Natural killer cell (primary cell): ENCODE measurements at regions not wholly inside any gene's neighbourhood (a gene's known extent, or its start where the extent isn't known, plus 50 kb on each side); places are given as distances from the start of the nearest gene placed in this dataset.

Experiments used
- ATAC-seq, 3 donors: fragments of 150-1000 bp in 2 of 3; fragments of 200-7000 bp in 1 of 3; cut with Tn5 transposase; 1 replicate in 1 of 3; 2 replicates in 2 of 3; pipeline ENCODE4 v1.10.0; 2021; ENCODE audit warnings: mild to moderate bottlenecking in 2 of 3, moderate library complexity in 2 of 3
- DNase-seq, 2 donors: peaks; one replicate each; pipeline versions ENCODE4 v3.0.0 to v3.0.0-alpha.2; 2013 to 2021; ENCODE audit warnings: mixed read lengths in 1 of 2
- H3K27ac ChIP-seq: one replicate; pipeline ENCODE4 v1.5.1; 2013; ENCODE audit warnings: mild to moderate bottlenecking, low read length
- H3K27me3 ChIP-seq: one replicate; pipeline ENCODE4 v1.6.1; 2013; ENCODE audit warnings: low read length; ENCODE audit not compliant: control insufficient read depth, insufficient read depth
- H3K36me3 ChIP-seq: one replicate; pipeline ENCODE4 v1.6.1; 2013; ENCODE audit warnings: low read length; ENCODE audit not compliant: control insufficient read depth, insufficient read depth
- H3K4me1 ChIP-seq: one replicate; pipeline ENCODE4 v1.6.1; 2013; ENCODE audit warnings: low read length; ENCODE audit not compliant: control insufficient read depth, insufficient read depth
- H3K4me3 ChIP-seq: one replicate; pipeline ENCODE4 v1.5.1; 2013; ENCODE audit warnings: low read length
- H3K9me3 ChIP-seq: one replicate; pipeline ENCODE4 v1.6.1; 2013; ENCODE audit warnings: low read length; ENCODE audit not compliant: control insufficient read depth, insufficient read depth
- H3K27ac Mint-ChIP-seq, 2 donors: one replicate each; pipeline ENCODE4 v1.8.0; 2022; ENCODE audit warnings: mild to moderate bottlenecking in 2 of 2, mixed read lengths in 2 of 2, moderate library complexity in 1 of 2
- H3K27me3 Mint-ChIP-seq, 2 donors: one replicate each; pipeline ENCODE4 v1.8.0; 2022; ENCODE audit warnings: low read depth in 2 of 2, mixed read lengths in 2 of 2
- H3K36me3 Mint-ChIP-seq: one replicate; pipeline ENCODE4 v1.8.0; 2022; ENCODE audit warnings: mixed read lengths
- H3K4me1 Mint-ChIP-seq, 2 donors: one replicate each; pipeline ENCODE4 v1.8.0; 2022; ENCODE audit warnings: mixed read lengths in 2 of 2
- H3K4me3 Mint-ChIP-seq: one replicate; pipeline ENCODE4 v1.8.0; 2022; ENCODE audit warnings: mild to moderate bottlenecking, moderate library complexity, mixed read lengths
- H3K9me3 Mint-ChIP-seq, 2 donors: one replicate each; pipeline ENCODE4 v1.8.0; 2022; ENCODE audit warnings: mixed read lengths in 2 of 2
- CTCF ChIP-seq: fragments of 200-600 bp; IDR thresholded peaks from one replicate; pipeline ENCODE4 v1.8.0; 2022; ENCODE audit warnings: antibody characterized with exemption
- WGBS: methylation state at CpG from one replicate; pipeline ENCODE4 v1.1.7; 2013; ENCODE audit warnings: missing lambda C conversion rate; ENCODE audit not compliant: insufficient coverage; 5-methylcytosine and 5-hydroxymethylcytosine counted together
- intact Hi-C: fragments of 100-400 bp; cut with micrococcal nuclease; formaldehyde crosslinking; loops from one replicate; pipeline ENCODE4 v1.14.2; 2022

GRCh38 chr7:18320422-18320821 lies 175.1 kb upstream of the HDAC9 start:
- H3K9me3 ChIP-seq: no peaks in the 10 kb centered on the region
- peak overlapping the region; percentile 13 to 42 for H3K27ac Mint-ChIP-seq

GRCh38 chr7:18320971-18321567 lies 174.5 kb upstream of the HDAC9 start:
- H3K4me3 ChIP-seq: no peak overlapping the region
- ATAC-seq: peak; percentile 63 to 84 (median 82)
- no CpG with 5 or more reads among the region's 2 CpGs for WGBS
- H3K4me1 Mint-ChIP-seq: peaks cover 36 to 61% of the 10 kb centered on the region in 2 donors
- TF ChIP-seq CTCF: peak; percentile 73
- no peak overlapping the region for H3K27ac Mint-ChIP-seq
- H3K27ac ChIP-seq: no peak overlapping the region
- H3K4me1 ChIP-seq: peaks cover 2% of the 10 kb centered on the region
- no peaks in the 10 kb centered on the region for H3K36me3 ChIP-seq
- H3K27me3 ChIP-seq: no peaks in the 10 kb centered on the region
- peak in 1 of 2 donors; percentile 59 for DNase-seq
- H3K9me3 Mint-ChIP-seq: no peaks in the 10 kb centered on the region
- no peak overlapping the region for H3K4me3 Mint-ChIP-seq
- H3K36me3 Mint-ChIP-seq: no peaks in the 10 kb centered on the region
- no peaks in the 10 kb centered on the region for H3K9me3 ChIP-seq
- no peaks in the 10 kb centered on the region for H3K27me3 Mint-ChIP-seq
- intact Hi-C loops: loop anchor here (2.0 to 10.0 kb wide), 2 partner anchors 106 to 256 kb away; no protein-coding TSS in a partner anchor

More at GRCh38 chr7:18320422-18320821, 175.1 kb upstream of the HDAC9 start:
- H3K9me3 Mint-ChIP-seq: no peaks in the 10 kb centered on the region
- intact Hi-C loops: loop anchor here (2.0 to 10.0 kb wide), 2 partner anchors 106 to 256 kb away; no protein-coding TSS in a partner anchor
- TF ChIP-seq CTCF: no peak
- no peak for DNase-seq
- H3K27me3 ChIP-seq: no peaks in the 10 kb centered on the region
- no peak overlapping the region for H3K27ac ChIP-seq
- peaks cover 2% of the 10 kb centered on the region for H3K4me1 ChIP-seq
- no peak for ATAC-seq
- no peak overlapping the region for H3K4me3 Mint-ChIP-seq
- peaks cover 43 to 68% of the 10 kb centered on the region in 2 donors for H3K4me1 Mint-ChIP-seq
- H3K36me3 Mint-ChIP-seq: no peaks in the 10 kb centered on the region
- H3K4me3 ChIP-seq: no peak overlapping the region
- H3K27me3 Mint-ChIP-seq: no peaks in the 10 kb centered on the region
- no peaks in the 10 kb centered on the region for H3K36me3 ChIP-seq
- 87% methylated on average over 4 of the region's 4 CpGs for WGBS

GRCh38 chr7:18330548-18330947 lies 165.0 kb upstream of the HDAC9 start:
- H3K9me3 Mint-ChIP-seq: peaks cover 0 to 2% of the 10 kb centered on the region in 2 donors
- Histone ChIP-seq H3K4me1 (no peaks in the 10 kb centered on the region), H3K27ac (no peak overlapping the region), H3K36me3 (no peaks in the 10 kb centered on the region), H3K27me3 (no peaks in the 10 kb centered on the region), H3K4me3 (no peak overlapping the region), H3K9me3 (no peaks in the 10 kb centered on the region)
- intact Hi-C loops: no loop called here
- no peaks in the 10 kb centered on the region for H3K27me3 Mint-ChIP-seq
- no peak for TF ChIP-seq CTCF
- H3K4me1 Mint-ChIP-seq: peaks cover 12 to 24% of the 10 kb centered on the region in 2 donors
- peaks cover 8% of the 10 kb centered on the region for H3K36me3 Mint-ChIP-seq
- H3K27ac Mint-ChIP-seq: peak overlapping the region in 1 of 2 donors; percentile 31
- DNase-seq (no peak), ATAC-seq (no peak)
- no peak overlapping the region for H3K4me3 Mint-ChIP-seq

GRCh38 chr7:18336626-18337025 lies 158.9 kb upstream of the HDAC9 start:
- Mint-ChIP-seq H3K4me1 (peaks cover 10 to 28% of the 10 kb centered on the region in 2 donors), H3K36me3 (peaks cover 17% of the 10 kb centered on the region), H3K27ac (no peak overlapping the region), H3K27me3 (no peaks in the 10 kb centered on the region), H3K9me3 (peaks cover 3 to 4% of the 10 kb centered on the region in 2 donors), H3K4me3 (no peak overlapping the region)
- Histone ChIP-seq H3K9me3 (no peaks in the 10 kb centered on the region), H3K27me3 (no peaks in the 10 kb centered on the region), H3K27ac (no peak overlapping the region), H3K4me1 (no peaks in the 10 kb centered on the region), H3K4me3 (no peak overlapping the region), H3K36me3 (no peaks in the 10 kb centered on the region)
- no peak for ATAC-seq
- WGBS: no CpG with 5 or more reads among the region's 2 CpGs
- no peak for TF ChIP-seq CTCF
- no peak for DNase-seq
- intact Hi-C loops: no loop called here
